ENCODE measurements at regions not wholly inside any gene's neighbourhood (a gene's known extent, or its start where the extent isn't known, plus 50 kb on each side); places are given as distances from the start of the nearest gene placed in this dataset.

- DNase-seq (ENCODE audit: low spot score) = no peak
- H3K4me3 Mint-ChIP-seq (ENCODE audit: unreplicated experiment) = no peak overlapping the region
- no peak overlapping the region for H3K27ac Mint-ChIP-seq (ENCODE audit: unreplicated experiment)
- peaks cover 12% of the 10 kb centered on the region for H3K27me3 Mint-ChIP-seq (ENCODE audit: low read depth)
- H3K9me3 Mint-ChIP-seq (ENCODE audit: low read depth) = no peaks in the 10 kb centered on the region
- H3K4me1 Mint-ChIP-seq (ENCODE audit: low read depth) = no peaks in the 10 kb centered on the region
- TF ChIP-seq CTCF (IDR thresholded peaks at IDR 0.05) = no peak
- H3K36me3 Mint-ChIP-seq (ENCODE audit: low read depth) = no peaks in the 10 kb centered on the region
Measured at GRCh38 chr20:39150501-39150900, 188.4 kb downstream of the DHX35 start.

DNA sequence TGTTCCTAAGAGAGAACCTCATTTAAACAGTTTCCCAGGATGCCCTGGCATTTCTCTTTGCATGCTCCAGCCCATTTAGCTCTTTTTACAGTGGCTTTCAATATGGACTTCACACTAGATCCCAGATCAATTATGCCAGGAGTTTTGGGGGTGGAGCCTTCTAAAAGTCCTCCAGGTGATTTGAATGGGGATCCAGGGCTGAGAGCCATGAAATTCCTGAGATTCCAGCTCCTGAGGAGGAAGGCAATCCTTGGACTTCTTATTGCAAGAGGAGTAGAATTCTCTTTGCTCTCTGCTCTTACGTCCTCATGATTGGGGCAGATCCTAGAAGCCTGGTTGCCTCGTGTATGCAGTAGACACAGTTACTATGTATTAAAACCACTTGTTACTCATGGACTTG, 184.2 kb downstream of the DHX35 start:
- Mint-ChIP-seq H3K27ac (ENCODE audit: unreplicated experiment) (no peak overlapping the region), H3K9me3 (ENCODE audit: low read depth) (peaks cover 2% of the 10 kb centered on the region), H3K4me3 (ENCODE audit: unreplicated experiment) (no peak overlapping the region), H3K4me1 (ENCODE audit: low read depth) (no peaks in the 10 kb centered on the region), H3K27me3 (ENCODE audit: low read depth) (peaks cover 6% of the 10 kb centered on the region), H3K36me3 (ENCODE audit: low read depth) (no peaks in the 10 kb centered on the region)
- no peak for DNase-seq (ENCODE audit: low spot score)
- no peak for TF ChIP-seq CTCF (IDR thresholded peaks at IDR 0.05)

- no peak for DNase-seq (ENCODE audit: low spot score)
- H3K36me3 Mint-ChIP-seq (ENCODE audit: low read depth) = no peaks in the 10 kb centered on the region
Measured at GRCh38 chr20:39145921-39146320, 183.8 kb downstream of the DHX35 start.

GRCh38 chr20:39144757-39145156, 182.6 kb downstream of the DHX35 start:
- no peaks in the 10 kb centered on the region for H3K36me3 Mint-ChIP-seq (ENCODE audit: low read depth)
- no peaks in the 10 kb centered on the region for H3K4me1 Mint-ChIP-seq (ENCODE audit: low read depth)
- H3K9me3 Mint-ChIP-seq (ENCODE audit: low read depth) = peaks cover 2% of the 10 kb centered on the region
- H3K4me3 Mint-ChIP-seq (ENCODE audit: unreplicated experiment) = no peak overlapping the region
- no peak overlapping the region for H3K27ac Mint-ChIP-seq (ENCODE audit: unreplicated experiment)
- no peak for TF ChIP-seq CTCF (IDR thresholded peaks at IDR 0.05)
- peaks cover 6% of the 10 kb centered on the region for H3K27me3 Mint-ChIP-seq (ENCODE audit: low read depth)
- DNase-seq (ENCODE audit: low spot score) = no peak

More at GRCh38 chr20:39145921-39146320, 183.8 kb downstream of the DHX35 start:
- no peak overlapping the region for H3K27ac Mint-ChIP-seq (ENCODE audit: unreplicated experiment)
- peaks cover 2% of the 10 kb centered on the region for H3K9me3 Mint-ChIP-seq (ENCODE audit: low read depth)
- peaks cover 6% of the 10 kb centered on the region for H3K27me3 Mint-ChIP-seq (ENCODE audit: low read depth)
- TF ChIP-seq CTCF (IDR thresholded peaks at IDR 0.05) = no peak
- no peak overlapping the region for H3K4me3 Mint-ChIP-seq (ENCODE audit: unreplicated experiment)
- no peaks in the 10 kb centered on the region for H3K4me1 Mint-ChIP-seq (ENCODE audit: low read depth)

DNA sequence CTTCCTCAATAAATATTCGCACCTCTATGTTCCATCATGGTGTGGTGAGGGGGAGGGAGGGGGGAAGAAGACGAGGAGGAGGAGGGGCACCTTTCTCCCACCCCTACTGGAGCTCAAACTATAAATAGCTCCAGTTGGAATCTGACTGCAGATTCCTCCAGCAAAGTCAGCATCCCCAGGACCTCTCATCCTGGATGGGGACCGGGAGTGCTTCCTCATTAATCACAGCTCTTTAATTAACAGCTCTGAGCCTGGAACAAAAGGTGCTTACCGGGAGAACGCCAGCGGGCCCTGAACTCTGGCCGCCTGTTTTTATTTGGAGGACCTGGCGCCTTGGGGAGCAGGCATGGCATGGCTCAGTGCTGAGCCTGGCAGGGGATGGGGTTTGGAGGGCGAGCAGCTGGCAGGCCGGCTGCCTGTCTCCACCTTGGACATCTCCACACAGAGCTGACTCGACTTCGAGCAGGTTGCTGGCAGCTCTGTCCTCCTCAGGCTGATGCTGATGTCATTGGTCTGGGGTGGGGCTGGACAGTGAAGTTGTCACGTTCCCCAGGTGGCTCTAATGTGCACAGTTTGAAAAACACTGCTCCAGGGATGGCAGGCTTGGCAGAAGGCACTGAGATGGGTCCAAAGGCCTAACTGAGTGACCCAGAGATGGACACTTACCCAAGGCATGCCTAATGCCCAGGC, 180.4 kb downstream of the DHX35 start:
- H3K4me1 Mint-ChIP-seq (ENCODE audit: low read depth) = no peaks in the 10 kb centered on the region

More for the DNA sequence above, 180.4 kb downstream of the DHX35 start:
- H3K27ac Mint-ChIP-seq (ENCODE audit: unreplicated experiment) = no peak overlapping the region
- no peaks in the 10 kb centered on the region for H3K36me3 Mint-ChIP-seq (ENCODE audit: low read depth)
- no peak for DNase-seq (ENCODE audit: low spot score)
- peaks cover 2% of the 10 kb centered on the region for H3K9me3 Mint-ChIP-seq (ENCODE audit: low read depth)
- TF ChIP-seq CTCF (IDR thresholded peaks at IDR 0.05) = no peak
- H3K4me3 Mint-ChIP-seq (ENCODE audit: unreplicated experiment) = no peak overlapping the region
- peaks cover 11% of the 10 kb centered on the region for H3K27me3 Mint-ChIP-seq (ENCODE audit: low read depth)

All from chondrocyte (in vitro differentiated cells).